H1 (cell line): ENCODE measurements at regions not wholly inside any gene's neighbourhood (a gene's known extent, or its start where the extent isn't known, plus 50 kb on each side); places are given as distances from the start of the nearest gene placed in this dataset.

Source experiments
- CTCF ChIA-PET: fragments of 300-600 bp; sonication (Branson Sonifier 250); formaldehyde crosslinking; loops from one replicate; lab custom pipeline; 2021; ENCODE audit not compliant: partially characterized antibody; lab: Charles Lee
- POLR2A ChIA-PET: fragments of 300-600 bp; sonication (Branson Sonifier 250); formaldehyde crosslinking; loops from one replicate; lab custom pipeline; 2021; ENCODE audit warnings: inconsistent platforms; ENCODE audit not compliant: partially characterized antibody; lab: Charles Lee
- DNase-seq, 2 experiments: peaks; one replicate each; pipeline versions ENCODE4 v3.0.0 to v3.0.0-alpha.2; 2010 to 2022; ENCODE audit warnings: low spot score in 2 of 2, low read depth in 1 of 2, mixed read lengths in 1 of 2
- FAIRE-seq: peaks from 2 replicates; lab custom pipeline; 2011; peaks lifted over from hg19 to GRCh38; lab: Jason Lieb, UNC
- H2AFZ ChIP-seq: 2 replicates; pipeline ENCODE4 v1.8.1; 2012; ENCODE audit warnings: low read length, inconsistent platforms
- H2AK5ac ChIP-seq: 2 replicates; pipeline ENCODE4 v1.6.1; 2013; ENCODE audit warnings: low read depth, low read length
- H2BK120ac ChIP-seq: replicated peaks from 2 replicates; pipeline ENCODE3; 2013; ENCODE audit warnings: low read depth, low read length, inconsistent platforms
- H2BK12ac ChIP-seq: 2 replicates; pipeline ENCODE4 v1.6.1; 2013; ENCODE audit warnings: low read depth, low read length
- H2BK15ac ChIP-seq: 2 replicates; pipeline ENCODE4 v1.6.1; 2013; ENCODE audit warnings: low read length
- H2BK20ac ChIP-seq: 2 replicates; pipeline ENCODE4 v1.6.1; 2013; ENCODE audit warnings: low read length
- H2BK5ac ChIP-seq: 2 replicates; pipeline ENCODE4 v1.6.1; 2013; ENCODE audit warnings: low read depth, low read length
- H3K14ac ChIP-seq: 2 replicates; pipeline ENCODE4 v1.6.1; 2013; ENCODE audit warnings: inconsistent platforms; ENCODE audit not compliant: insufficient read length
- H3K18ac ChIP-seq: 2 replicates; pipeline ENCODE4 v1.6.1; 2013; ENCODE audit warnings: low read length; ENCODE audit errors: extremely low read depth
- H3K23ac ChIP-seq: 2 replicates; pipeline ENCODE4 v1.6.1; 2013; ENCODE audit warnings: inconsistent platforms; ENCODE audit not compliant: insufficient read length
- H3K23me2 ChIP-seq: 2 replicates; pipeline ENCODE4 v1.6.1; 2013; ENCODE audit warnings: low read depth, low read length
- H3K27ac ChIP-seq: 2 replicates; pipeline ENCODE4 v1.6.1; 2011; ENCODE audit warnings: low read depth, low read length, inconsistent platforms
- H3K27me3 ChIP-seq, 4 experiments: replicated peaks in 1 of 4; 1 replicate in 1 of 4; 2 replicates in 3 of 4; pipeline versions ENCODE4 v1.6.1 to v1.8.1; 2011 to 2013; ENCODE audit warnings: low read length in 3 of 4, mild to moderate bottlenecking in 3 of 4, inconsistent platforms in 2 of 4, mixed read lengths in 2 of 4, moderate library complexity in 1 of 4; ENCODE audit not compliant: control insufficient read depth in 3 of 4, insufficient read depth in 3 of 4; ENCODE audit errors: extremely low read depth in 1 of 4
- H3K36me3 ChIP-seq, 4 experiments: 2 replicates each; pipeline versions ENCODE4 v1.6.1 to v1.8.1; 2011 to 2013; ENCODE audit warnings: mild to moderate bottlenecking in 4 of 4, low read length in 3 of 4, moderate library complexity in 2 of 4, control low read depth in 1 of 4, inconsistent platforms in 1 of 4; ENCODE audit not compliant: insufficient read depth in 4 of 4, control insufficient read depth in 2 of 4
- H3K4ac ChIP-seq: replicated peaks from 2 replicates; pipeline ENCODE3; 2013; ENCODE audit warnings: low read length, low read depth, mixed read lengths, inconsistent platforms; ENCODE audit not compliant: insufficient read length
- H3K4me1 ChIP-seq, 4 experiments: replicated peaks in 1 of 4; 1 replicate in 1 of 4; 2 replicates in 3 of 4; pipeline versions ENCODE4 v1.6.1 to v1.8.1; 2011 to 2013; ENCODE audit warnings: low read length in 3 of 4, inconsistent platforms in 2 of 4, mixed read lengths in 1 of 4; ENCODE audit not compliant: insufficient read depth in 4 of 4, control insufficient read depth in 3 of 4
- H3K4me2 ChIP-seq, 2 experiments: 2 replicates each; pipeline versions ENCODE4 v1.6.1 to v1.8.1; 2011 to 2013; ENCODE audit warnings: low read depth in 2 of 2, low read length in 2 of 2, control low read depth in 1 of 2, inconsistent platforms in 1 of 2, mild to moderate bottlenecking in 1 of 2; ENCODE audit not compliant: insufficient read depth in 1 of 2
- H3K4me3 ChIP-seq, 4 experiments: fragments of 200-600, 300-600 bp in 1 of 4; sonication (generic), shearing (Covaris generic), sonication (Bioruptor Twin) in 1 of 4; 2 replicates each; pipeline versions ENCODE4 v1.5.1 to v1.8.1; 2011 to 2016; ENCODE audit warnings: low read length in 4 of 4, low read depth in 3 of 4, control low read depth in 2 of 4, inconsistent platforms in 2 of 4, mild to moderate bottlenecking in 2 of 4, mixed read lengths in 1 of 4, moderate library complexity in 1 of 4; ENCODE audit not compliant: insufficient read depth in 2 of 4; ENCODE audit errors: extremely low read depth in 1 of 4
- H3K56ac ChIP-seq: replicated peaks from 2 replicates; pipeline ENCODE3; 2013; ENCODE audit warnings: low read depth, mild to moderate bottlenecking, mixed read lengths, low read length, inconsistent platforms; ENCODE audit not compliant: insufficient read length
- H3K79me1 ChIP-seq: 2 replicates; pipeline ENCODE4 v1.6.1; 2013; ENCODE audit warnings: low read depth, low read length, control low read depth
- H3K79me2 ChIP-seq, 2 experiments: 2 replicates each; pipeline versions ENCODE4 v1.6.1 to v1.8.1; 2012 to 2013; ENCODE audit warnings: low read length in 2 of 2, mild to moderate bottlenecking in 2 of 2, inconsistent platforms in 1 of 2; ENCODE audit not compliant: insufficient read depth in 2 of 2, control insufficient read depth in 1 of 2
- H3K9ac ChIP-seq, 4 experiments: replicated peaks in 1 of 4; 1 replicate in 1 of 4; 2 replicates in 3 of 4; pipeline versions ENCODE4 v1.6.1 to v1.8.1; 2011 to 2013; ENCODE audit warnings: low read depth in 3 of 4, low read length in 3 of 4, control low read depth in 2 of 4, mild to moderate bottlenecking in 2 of 4, moderate library complexity in 2 of 4, inconsistent platforms in 1 of 4; ENCODE audit errors: extremely low read depth in 1 of 4
- H3K9me3 ChIP-seq, 2 experiments: 2 replicates each; pipeline versions ENCODE4 v1.6.1 to v1.8.1; 2012 to 2013; ENCODE audit warnings: mild to moderate bottlenecking in 2 of 2, moderate library complexity in 2 of 2, control low read depth in 1 of 2, inconsistent platforms in 1 of 2, low read depth in 1 of 2, low read length in 1 of 2, mixed read lengths in 1 of 2; ENCODE audit not compliant: insufficient read depth in 2 of 2
- H4K20me1 ChIP-seq, 2 experiments: replicated peaks in 1 of 2; 2 replicates each; pipeline versions ENCODE3 to v1.8.1; 2011 to 2013; ENCODE audit warnings: inconsistent platforms in 2 of 2, low read length in 2 of 2, mild to moderate bottlenecking in 1 of 2; ENCODE audit not compliant: insufficient read depth in 2 of 2, control insufficient read depth in 1 of 2
- H4K5ac ChIP-seq: 2 replicates; pipeline ENCODE4 v1.6.1; 2013; ENCODE audit warnings: low read length, low read depth, mixed read lengths, inconsistent platforms; ENCODE audit not compliant: insufficient read length
- H4K8ac ChIP-seq: 2 replicates; pipeline ENCODE4 v1.8.0; 2013; ENCODE audit warnings: mild to moderate bottlenecking, moderate library complexity, low read length, inconsistent platforms; ENCODE audit not compliant: insufficient read depth; ENCODE audit errors: extremely low read depth
- H4K91ac ChIP-seq: replicated peaks from 2 replicates; pipeline ENCODE3; 2013; ENCODE audit warnings: low read length, mixed read lengths, inconsistent platforms; ENCODE audit not compliant: insufficient read length
- NRF1 ChIP-seq: IDR thresholded peaks from 2 replicates; pipeline ENCODE4 v1.6.1; 2011; ENCODE audit warnings: mild to moderate bottlenecking, low read depth, low read length, improper control_type of control experiment
- WGBS, 2 experiments: shearing (Covaris generic) in 1 of 2; methylation state at CpG; one replicate each; pipeline versions ENCODE4 v1.1.6 to v1.1.7; 2013 to 2015; ENCODE audit warnings: low lambda C conversion rate in 2 of 2, mixed read lengths in 2 of 2, inconsistent platforms in 1 of 2, low coverage in 1 of 2, missing lambda C conversion rate in 1 of 2; ENCODE audit not compliant: insufficient replicate concordance in 2 of 2, insufficient coverage in 1 of 2, insufficient read length in 1 of 2; ENCODE audit errors: extremely low coverage in 1 of 2, missing lambda C conversion rate in 1 of 2; 5-methylcytosine and 5-hydroxymethylcytosine counted together
- TF ChIP-seq, protein P1 (sequence below): IDR thresholded peaks from 2 replicates; pipeline ENCODE4 v1.6.1; 2011; ENCODE audit warnings: low read depth, mild to moderate bottlenecking, low read length; ENCODE audit not compliant: insufficient read depth

DNA sequence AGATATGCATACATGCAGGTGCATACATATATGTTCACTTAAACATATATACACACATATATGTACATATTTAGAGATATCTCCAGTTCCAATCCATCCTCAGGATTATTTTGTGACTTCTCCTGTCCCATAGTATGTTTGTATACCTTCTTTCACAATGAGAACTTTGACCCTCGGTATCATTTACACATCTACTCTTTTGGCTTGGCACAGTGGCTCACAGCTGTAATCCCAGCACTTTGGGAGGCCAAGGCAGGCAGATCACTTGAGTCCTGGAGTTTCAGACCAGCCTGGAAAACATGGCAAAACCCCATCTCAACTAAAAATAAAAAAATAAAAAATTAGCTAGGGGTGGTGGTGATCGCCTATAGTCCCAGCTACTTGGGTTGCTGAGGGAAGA, 148.1 kb upstream of the CCL2 start:
- H3K36me3 ChIP-seq: no peaks in the 10 kb centered on the region
- H2BK5ac ChIP-seq: no peak overlapping the region
- no peak overlapping the region for H2BK120ac ChIP-seq
- ChIA-PET CTCF (interaction anchor here (0.9 to 1.4 kb wide), 3 partner anchors 23 to 39 kb away, joined by 3 to 4 read pairs (median 3); no protein-coding TSS in a partner anchor), POLR2A (no interaction called here)
- H3K9ac ChIP-seq: no peak overlapping the region
- no peaks in the 10 kb centered on the region for H4K20me1 ChIP-seq
- no peaks in the 10 kb centered on the region for H3K23me2 ChIP-seq
- no peaks in the 10 kb centered on the region for H3K9me3 ChIP-seq
- FAIRE-seq (no peak), DNase-seq (no peak)
- no peaks in the 10 kb centered on the region; a peak in 1 of 7 replicates for H3K4me1 ChIP-seq
- no peak overlapping the region for H3K4me2 ChIP-seq
- no peak overlapping the region for H3K4ac ChIP-seq
- H3K79me2 ChIP-seq: no peaks in the 10 kb centered on the region
- WGBS, 2 experiments: 94% methylated on average over 2 of the region's 2 CpGs; no CpG with 5 or more reads in 1 of the 2 experiments
- H3K4me3 ChIP-seq: no peak overlapping the region
- H4K91ac ChIP-seq: no peak overlapping the region
- no peak overlapping the region for H4K5ac ChIP-seq
- no peak overlapping the region for H2BK12ac ChIP-seq
- H3K23ac ChIP-seq: no peak overlapping the region
- no peak overlapping the region for H2AK5ac ChIP-seq
- no peaks in the 10 kb centered on the region for H3K27me3 ChIP-seq
- no peak overlapping the region for H2BK15ac ChIP-seq
- no peak overlapping the region for H2BK20ac ChIP-seq
- H2AFZ ChIP-seq: no peak overlapping the region
- H3K56ac ChIP-seq: no peak overlapping the region
- no peaks in the 10 kb centered on the region for H3K79me1 ChIP-seq
- H3K18ac ChIP-seq: no peak overlapping the region
- no peak overlapping the region for H3K27ac ChIP-seq
- no peak overlapping the region for H4K8ac ChIP-seq
- no peak overlapping the region for H3K14ac ChIP-seq
- no peak for TF ChIP-seq NRF1
- TF ChIP-seq, protein P1, sequence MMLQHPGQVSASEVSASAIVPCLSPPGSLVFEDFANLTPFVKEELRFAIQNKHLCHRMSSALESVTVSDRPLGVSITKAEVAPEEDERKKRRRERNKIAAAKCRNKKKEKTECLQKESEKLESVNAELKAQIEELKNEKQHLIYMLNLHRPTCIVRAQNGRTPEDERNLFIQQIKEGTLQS: no peak
